ENCODE measurements at regions not wholly inside any gene's neighbourhood (a gene's known extent, or its start where the extent isn't known, plus 50 kb on each side); places are given as distances from the start of the nearest gene placed in this dataset.
"Not testable (repeated sequence)": the region's sequence is repeated elsewhere in the genome, so short reads cannot be mapped to it uniquely, and the experiment has no call there.

GRCh38 chr4:111444836-111445235 lies 700.4 kb upstream of the FAM241A start:
- H3K27me3 ChIP-seq (ENCODE audit: control insufficient read depth in 1 of 2, insufficient read depth in 2 of 2, low read length in 1 of 2); H3K4me3 ChIP-seq (ENCODE audit: low read length in 2 of 2); H3K27ac ChIP-seq (ENCODE audit: low read depth in 1 of 2, low read length in 2 of 2); H3K4me1 ChIP-seq (ENCODE audit: control insufficient read depth in 1 of 2, insufficient read depth in 2 of 2, low read length in 2 of 2); H3K9me3 ChIP-seq (ENCODE audit: control insufficient read depth, low read length); intact Hi-C loops (cut with DNase I); ATAC-seq (ENCODE audit: low FRiP score); DNase-seq; H3K36me3 ChIP-seq (ENCODE audit: control insufficient read depth in 1 of 2, insufficient read depth in 2 of 2, low read length in 1 of 2): not testable (repeated sequence)
- 72 to 76% methylated on average over 3 of the region's 3 CpGs for WGBS, 2 donors

- H3K27ac ChIP-seq (ENCODE audit: low read depth in 1 of 2, low read length in 2 of 2), result no peak overlapping the region
- no peaks in the 10 kb centered on the region for H3K9me3 ChIP-seq (ENCODE audit: control insufficient read depth, low read length)
- ATAC-seq (ENCODE audit: low FRiP score), result no peak
- no peaks in the 10 kb centered on the region for H3K36me3 ChIP-seq (ENCODE audit: control insufficient read depth in 1 of 2, insufficient read depth in 2 of 2, low read length in 1 of 2)
- no peaks in the 10 kb centered on the region for H3K4me1 ChIP-seq (ENCODE audit: control insufficient read depth in 1 of 2, insufficient read depth in 2 of 2, low read length in 2 of 2)
- no peaks in the 10 kb centered on the region for H3K27me3 ChIP-seq (ENCODE audit: control insufficient read depth in 1 of 2, insufficient read depth in 2 of 2, low read length in 1 of 2)
- intact Hi-C loops (cut with DNase I), result no loop called here
- 88 to 91% methylated on average over 1 of the region's 1 CpG for WGBS, 2 donors
- DNase-seq, result no peak
- no peak overlapping the region for H3K4me3 ChIP-seq (ENCODE audit: low read length in 2 of 2)
Observed at GRCh38 chr4:111449657-111450056, 695.6 kb upstream of the FAM241A start.

- Histone ChIP-seq H3K4me1 (ENCODE audit: control insufficient read depth in 1 of 2, insufficient read depth in 2 of 2, low read length in 2 of 2) (no peaks in the 10 kb centered on the region), H3K9me3 (ENCODE audit: control insufficient read depth, low read length) (no peaks in the 10 kb centered on the region), H3K36me3 (ENCODE audit: control insufficient read depth in 1 of 2, insufficient read depth in 2 of 2, low read length in 1 of 2) (no peaks in the 10 kb centered on the region), H3K27ac (ENCODE audit: low read depth in 1 of 2, low read length in 2 of 2) (no peak overlapping the region), H3K4me3 (ENCODE audit: low read length in 2 of 2) (no peak overlapping the region), H3K27me3 (ENCODE audit: control insufficient read depth in 1 of 2, insufficient read depth in 2 of 2, low read length in 1 of 2) (no peaks in the 10 kb centered on the region)
- intact Hi-C loops (cut with DNase I), result no loop called here
- ATAC-seq (ENCODE audit: low FRiP score) (no peak), DNase-seq (no peak)
Observed at GRCh38 chr4:111450867-111451266, 694.4 kb upstream of the FAM241A start.

- H3K27me3 ChIP-seq (ENCODE audit: control insufficient read depth in 1 of 2, insufficient read depth in 2 of 2, low read length in 1 of 2), result no peaks in the 10 kb centered on the region
- no peak overlapping the region for H3K27ac ChIP-seq (ENCODE audit: low read depth in 1 of 2, low read length in 2 of 2)
- ATAC-seq (ENCODE audit: low FRiP score) (no peak), DNase-seq (no peak)
- no peaks in the 10 kb centered on the region for H3K4me1 ChIP-seq (ENCODE audit: control insufficient read depth in 1 of 2, insufficient read depth in 2 of 2, low read length in 2 of 2)
- H3K4me3 ChIP-seq (ENCODE audit: low read length in 2 of 2), result no peak overlapping the region
- H3K9me3 ChIP-seq (ENCODE audit: control insufficient read depth, low read length), result no peaks in the 10 kb centered on the region
- intact Hi-C loops (cut with DNase I), result no loop called here
- no peaks in the 10 kb centered on the region for H3K36me3 ChIP-seq (ENCODE audit: control insufficient read depth in 1 of 2, insufficient read depth in 2 of 2, low read length in 1 of 2)
Observed at GRCh38 chr4:111453216-111453615, 692.0 kb upstream of the FAM241A start.

- no peak for DNase-seq
- intact Hi-C loops (cut with DNase I), result no loop called here
- 52 to 54% methylated on average over 4 of the region's 4 CpGs for WGBS, 2 donors
- Histone ChIP-seq H3K4me1 (ENCODE audit: control insufficient read depth in 1 of 2, insufficient read depth in 2 of 2, low read length in 2 of 2) (no peaks in the 10 kb centered on the region), H3K27me3 (ENCODE audit: control insufficient read depth in 1 of 2, insufficient read depth in 2 of 2, low read length in 1 of 2) (no peaks in the 10 kb centered on the region), H3K9me3 (ENCODE audit: control insufficient read depth, low read length) (no peaks in the 10 kb centered on the region), H3K4me3 (ENCODE audit: low read length in 2 of 2) (no peak overlapping the region), H3K36me3 (ENCODE audit: control insufficient read depth in 1 of 2, insufficient read depth in 2 of 2, low read length in 1 of 2) (no peaks in the 10 kb centered on the region), H3K27ac (ENCODE audit: low read depth in 1 of 2, low read length in 2 of 2) (no peak overlapping the region)
- ATAC-seq (ENCODE audit: low FRiP score), result no peak
Observed at GRCh38 chr4:111454961-111455360, 690.3 kb upstream of the FAM241A start.

GRCh38 chr4:111464251-111465045 lies 680.8 kb upstream of the FAM241A start:
- DNase-seq (no peak), ATAC-seq (ENCODE audit: low FRiP score) (no peak)
- no peaks in the 10 kb centered on the region for H3K36me3 ChIP-seq (ENCODE audit: control insufficient read depth in 1 of 2, insufficient read depth in 2 of 2, low read length in 1 of 2)
- intact Hi-C loops (cut with DNase I), result no loop called here
- no peak overlapping the region for H3K27ac ChIP-seq (ENCODE audit: low read depth in 1 of 2, low read length in 2 of 2)
- H3K4me1 ChIP-seq (ENCODE audit: control insufficient read depth in 1 of 2, insufficient read depth in 2 of 2, low read length in 2 of 2), result no peaks in the 10 kb centered on the region
- WGBS, 2 donors, result 78% methylated on average over 8 of the region's 8 CpGs
- no peak overlapping the region for H3K4me3 ChIP-seq (ENCODE audit: low read length in 2 of 2)
- H3K9me3 ChIP-seq (ENCODE audit: control insufficient read depth, low read length), result peaks cover 3% of the 10 kb centered on the region
- no peaks in the 10 kb centered on the region for H3K27me3 ChIP-seq (ENCODE audit: control insufficient read depth in 1 of 2, insufficient read depth in 2 of 2, low read length in 1 of 2)

- Histone ChIP-seq H3K36me3 (ENCODE audit: control insufficient read depth in 1 of 2, insufficient read depth in 2 of 2, low read length in 1 of 2) (no peaks in the 10 kb centered on the region), H3K9me3 (ENCODE audit: control insufficient read depth, low read length) (peaks cover 4% of the 10 kb centered on the region), H3K4me1 (ENCODE audit: control insufficient read depth in 1 of 2, insufficient read depth in 2 of 2, low read length in 2 of 2) (no peaks in the 10 kb centered on the region), H3K27me3 (ENCODE audit: control insufficient read depth in 1 of 2, insufficient read depth in 2 of 2, low read length in 1 of 2) (no peaks in the 10 kb centered on the region), H3K4me3 (ENCODE audit: low read length in 2 of 2) (no peak overlapping the region), H3K27ac (ENCODE audit: low read depth in 1 of 2, low read length in 2 of 2) (no peak overlapping the region)
- intact Hi-C loops (cut with DNase I), result no loop called here
- ATAC-seq (ENCODE audit: low FRiP score), result no peak
- 79 to 80% methylated on average over 2 of the region's 2 CpGs for WGBS, 2 donors
- no peak for DNase-seq
Observed at GRCh38 chr4:111466811-111467604, 678.2 kb upstream of the FAM241A start.

GRCh38 chr4:111475001-111475400 lies 670.3 kb upstream of the FAM241A start:
- no peak overlapping the region for H3K4me3 ChIP-seq (ENCODE audit: low read length in 2 of 2)
- DNase-seq (no peak), ATAC-seq (ENCODE audit: low FRiP score) (no peak)
- H3K27ac ChIP-seq (ENCODE audit: low read depth in 1 of 2, low read length in 2 of 2), result no peak overlapping the region
- WGBS, 2 donors, result 22 to 28% methylated on average over 5 of the region's 5 CpGs
- H3K27me3 ChIP-seq (ENCODE audit: control insufficient read depth in 1 of 2, insufficient read depth in 2 of 2, low read length in 1 of 2), result no peaks in the 10 kb centered on the region
- no peaks in the 10 kb centered on the region for H3K36me3 ChIP-seq (ENCODE audit: control insufficient read depth in 1 of 2, insufficient read depth in 2 of 2, low read length in 1 of 2)
- intact Hi-C loops (cut with DNase I), result loop anchor here in 1 of 2 donors (10.0 kb wide), 1 partner anchor 840 kb away; no protein-coding TSS in a partner anchor
- H3K9me3 ChIP-seq (ENCODE audit: control insufficient read depth, low read length), result no peaks in the 10 kb centered on the region
- H3K4me1 ChIP-seq (ENCODE audit: control insufficient read depth in 1 of 2, insufficient read depth in 2 of 2, low read length in 2 of 2), result no peaks in the 10 kb centered on the region

GRCh38 chr4:111475666-111476065 lies 669.6 kb upstream of the FAM241A start:
- Histone ChIP-seq H3K9me3 (ENCODE audit: control insufficient read depth, low read length) (no peaks in the 10 kb centered on the region), H3K27me3 (ENCODE audit: control insufficient read depth in 1 of 2, insufficient read depth in 2 of 2, low read length in 1 of 2) (no peaks in the 10 kb centered on the region), H3K36me3 (ENCODE audit: control insufficient read depth in 1 of 2, insufficient read depth in 2 of 2, low read length in 1 of 2) (no peaks in the 10 kb centered on the region), H3K4me1 (ENCODE audit: control insufficient read depth in 1 of 2, insufficient read depth in 2 of 2, low read length in 2 of 2) (no peaks in the 10 kb centered on the region), H3K4me3 (ENCODE audit: low read length in 2 of 2) (no peak overlapping the region), H3K27ac (ENCODE audit: low read depth in 1 of 2, low read length in 2 of 2) (no peak overlapping the region)
- intact Hi-C loops (cut with DNase I), result loop anchor here in 1 of 2 donors (10.0 kb wide), 1 partner anchor 841 kb away; no protein-coding TSS in a partner anchor
- no peak for DNase-seq
- WGBS, 2 donors, result 47 to 48% methylated on average over 1 of the region's 1 CpG
- no peak for ATAC-seq (ENCODE audit: low FRiP score)

All from aorta (tissue), 5 donors.